CD14-positive monocyte (primary cell): ENCODE measurements at regions not wholly inside any gene's neighbourhood (a gene's known extent, or its start where the extent isn't known, plus 50 kb on each side); places are given as distances from the start of the nearest gene placed in this dataset.

Source experiments
- DNase-seq, 3 donors: peaks; one replicate each; pipeline ENCODE4 v3.0.0-alpha.2; 2011 to 2022
- H2AFZ ChIP-seq: 2 replicates; pipeline ENCODE4 v1.6.0; 2012; ENCODE audit warnings: mild to moderate bottlenecking, low read depth, low read length, inconsistent platforms; ENCODE audit not compliant: insufficient read depth, poor library complexity, severe bottlenecking
- H3K27ac ChIP-seq, 2 donors: 1 replicate in 1 of 2; 2 replicates in 1 of 2; pipeline ENCODE4 v1.5.1; 2012 to 2013; ENCODE audit warnings: low read length in 2 of 2, control low read depth in 1 of 2, inconsistent platforms in 1 of 2, low read depth in 1 of 2, mild to moderate bottlenecking in 1 of 2
- H3K27me3 ChIP-seq, 2 donors: one replicate each; pipeline versions ENCODE4 v1.6.0 to v1.6.1; 2011 to 2013; ENCODE audit warnings: low read length in 2 of 2; ENCODE audit not compliant: control insufficient read depth in 2 of 2, insufficient read depth in 2 of 2
- H3K36me3 ChIP-seq, 2 donors: replicated peaks in 1 of 2; 1 replicate in 1 of 2; 2 replicates in 1 of 2; pipeline versions ENCODE4 v1.5.1 to v1.6.1; 2012 to 2013; ENCODE audit warnings: low read length in 2 of 2, control low read depth in 1 of 2, inconsistent platforms in 1 of 2, mild to moderate bottlenecking in 1 of 2; ENCODE audit not compliant: insufficient read depth in 2 of 2, control insufficient read depth in 1 of 2
- H3K4me1 ChIP-seq, 2 donors: 1 replicate in 1 of 2; 2 replicates in 1 of 2; pipeline versions ENCODE4 v1.5.1 to v1.6.1; 2012 to 2013; ENCODE audit warnings: low read length in 2 of 2, control low read depth in 1 of 2, inconsistent platforms in 1 of 2, mild to moderate bottlenecking in 1 of 2, moderate library complexity in 1 of 2; ENCODE audit not compliant: insufficient read depth in 2 of 2, control insufficient read depth in 1 of 2
- H3K4me2 ChIP-seq: replicated peaks from 2 replicates; pipeline ENCODE3; 2012; ENCODE audit warnings: low read length, moderate library complexity, mild to moderate bottlenecking; ENCODE audit not compliant: poor library complexity, severe bottlenecking; ENCODE audit errors: extremely low read depth
- H3K4me3 ChIP-seq, 3 experiments: fragments of 200-600 bp in 1 of 3; sonication (generic) in 1 of 3; replicated peaks in 1 of 3; 1 replicate in 2 of 3; 2 replicates in 1 of 3; pipeline ENCODE4 v1.5.1; 2011 to 2013; ENCODE audit warnings: low read length in 3 of 3, mild to moderate bottlenecking in 3 of 3, control low read depth in 2 of 3, low read depth in 2 of 3, inconsistent platforms in 1 of 3, moderate library complexity in 1 of 3
- H3K79me2 ChIP-seq: 2 replicates; pipeline ENCODE4 v1.6.0; 2012; ENCODE audit warnings: mild to moderate bottlenecking, control low read depth, inconsistent platforms, low read length, moderate library complexity; ENCODE audit not compliant: insufficient read depth
- H3K9ac ChIP-seq: 2 replicates; pipeline ENCODE4 v1.6.0; 2017; ENCODE audit warnings: low read length, mild to moderate bottlenecking; ENCODE audit not compliant: insufficient read depth, poor library complexity, severe bottlenecking
- H3K9me3 ChIP-seq, 2 donors: replicated peaks in 1 of 2; 1 replicate in 1 of 2; 2 replicates in 1 of 2; pipeline versions ENCODE4 v1.5.1 to v1.6.1; 2012 to 2013; ENCODE audit warnings: low read length in 2 of 2, control low read depth in 1 of 2; ENCODE audit not compliant: control insufficient read depth in 1 of 2, insufficient read depth in 1 of 2
- H4K20me1 ChIP-seq: 2 replicates; pipeline ENCODE4 v1.6.0; 2012; ENCODE audit warnings: mild to moderate bottlenecking, low read length, control low read depth, moderate library complexity; ENCODE audit not compliant: insufficient read depth
- H3K27ac Mint-ChIP-seq, 7 donors: one replicate each; pipeline ENCODE4 v1.8.0; 2020; ENCODE audit warnings: mild to moderate bottlenecking in 7 of 7, mixed read lengths in 7 of 7, moderate library complexity in 6 of 7, inconsistent platforms in 2 of 7
- H3K27me3 Mint-ChIP-seq, 3 donors: one replicate each; pipeline ENCODE4 v1.8.0; 2021 to 2022; ENCODE audit warnings: low read depth in 3 of 3, mild to moderate bottlenecking in 3 of 3, mixed read lengths in 3 of 3, moderate library complexity in 3 of 3, inconsistent platforms in 1 of 3
- H3K36me3 Mint-ChIP-seq, 2 donors: one replicate each; pipeline ENCODE4 v1.8.0; 2020; ENCODE audit warnings: mixed read lengths in 2 of 2, inconsistent platforms in 1 of 2, mild to moderate bottlenecking in 1 of 2
- H3K4me1 Mint-ChIP-seq: one replicate; pipeline ENCODE4 v1.8.0; 2020; ENCODE audit warnings: mild to moderate bottlenecking, mixed read lengths
- H3K4me3 Mint-ChIP-seq, 2 donors: one replicate each; pipeline ENCODE4 v1.8.0; 2020; ENCODE audit warnings: mild to moderate bottlenecking in 2 of 2, mixed read lengths in 2 of 2, moderate library complexity in 1 of 2
- H3K9me3 Mint-ChIP-seq, 7 donors: one replicate each; pipeline ENCODE4 v1.8.0; 2020 to 2022; ENCODE audit warnings: mixed read lengths in 7 of 7, mild to moderate bottlenecking in 6 of 7, moderate library complexity in 6 of 7, inconsistent platforms in 2 of 7
- CTCF ChIP-seq: fragments of 200-600 bp; IDR thresholded peaks from one replicate; pipeline ENCODE4 v1.8.0; 2022; ENCODE audit warnings: antibody characterized with exemption, mild to moderate bottlenecking
- WGBS: methylation state at CpG from one replicate; pipeline ENCODE4 v1.1.5; 2013; ENCODE audit warnings: missing lambda C conversion rate; ENCODE audit not compliant: insufficient coverage; 5-methylcytosine and 5-hydroxymethylcytosine counted together
- intact Hi-C, 2 donors: fragments of 100-400 bp; cut with micrococcal nuclease; formaldehyde crosslinking; loops; one replicate each; pipeline versions ENCODE4 v1.15.0 to v1.15.1; 2023

GRCh38 chr7:51591223-51591622, 274.6 kb upstream of the COBL start:
- no CpG with 5 or more reads among the region's 2 CpGs for WGBS
- no peak overlapping the region for H3K4me3 Mint-ChIP-seq

DNA sequence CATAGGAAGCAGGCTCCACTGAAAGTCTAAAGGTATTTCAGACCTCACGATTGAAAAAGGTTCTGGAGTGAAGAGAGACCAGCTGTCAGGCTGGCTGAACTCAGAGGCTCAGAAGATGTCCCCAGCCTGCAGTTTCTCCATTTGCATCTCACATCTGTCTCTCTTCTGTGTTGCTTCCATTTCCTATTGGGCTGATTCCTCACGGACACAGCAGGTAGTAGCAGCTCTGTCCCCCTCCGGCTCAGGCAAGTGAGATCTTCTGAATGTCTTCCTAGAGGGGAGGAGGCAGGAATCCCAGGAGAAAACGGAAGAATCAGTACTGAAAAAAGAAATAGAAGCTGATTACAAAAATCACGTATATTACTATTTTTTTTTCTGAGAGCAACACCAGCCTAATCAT, 274.1 kb upstream of the COBL start:
- 17% methylated on average over 1 of the region's 5 CpGs for WGBS
- peaks cover 3 to 21% of the 10 kb centered on the region in 2 donors for H3K9me3 ChIP-seq

More at GRCh38 chr7:51591223-51591622, 274.6 kb upstream of the COBL start:
- Mint-ChIP-seq H3K27me3 (no peaks in the 10 kb centered on the region), H3K36me3 (no peaks in the 10 kb centered on the region), H3K9me3 (peaks cover 1 to 8% (median 6%) of the 10 kb centered on the region in 7 donors), H3K27ac (no peak overlapping the region), H3K4me1 (no peaks in the 10 kb centered on the region)
- Histone ChIP-seq H3K4me1 (no peaks in the 10 kb centered on the region), H3K36me3 (no peaks in the 10 kb centered on the region), H3K79me2 (no peaks in the 10 kb centered on the region), H3K27me3 (no peaks in the 10 kb centered on the region), H3K9ac (no peak overlapping the region), H3K27ac (no peak overlapping the region), H3K9me3 (peaks cover 3 to 20% of the 10 kb centered on the region in 2 donors), H2AFZ (no peak overlapping the region), H4K20me1 (no peaks in the 10 kb centered on the region), H3K4me3 (no peak overlapping the region), H3K4me2 (no peak overlapping the region)
- DNase-seq = no peak
- no peak for TF ChIP-seq CTCF
- intact Hi-C loops = no loop called here

More for the DNA sequence above, 274.1 kb upstream of the COBL start:
- Mint-ChIP-seq H3K9me3 (peaks cover 1 to 8% (median 7%) of the 10 kb centered on the region in 7 donors), H3K4me3 (no peak overlapping the region), H3K4me1 (no peaks in the 10 kb centered on the region), H3K36me3 (no peaks in the 10 kb centered on the region), H3K27me3 (no peaks in the 10 kb centered on the region), H3K27ac (no peak overlapping the region)
- intact Hi-C loops = no loop called here
- H3K36me3 ChIP-seq = no peaks in the 10 kb centered on the region
- no peaks in the 10 kb centered on the region for H3K4me1 ChIP-seq
- H3K9ac ChIP-seq = no peak overlapping the region
- no peak overlapping the region for H3K27ac ChIP-seq
- H3K27me3 ChIP-seq = no peaks in the 10 kb centered on the region
- no peak for TF ChIP-seq CTCF
- no peak overlapping the region for H3K4me2 ChIP-seq
- no peak for DNase-seq
- no peaks in the 10 kb centered on the region for H3K79me2 ChIP-seq
- H3K4me3 ChIP-seq = no peak overlapping the region
- no peaks in the 10 kb centered on the region for H4K20me1 ChIP-seq
- H2AFZ ChIP-seq = no peak overlapping the region
